ENCODE measurements at regions not wholly inside any gene's neighbourhood (a gene's known extent, or its start where the extent isn't known, plus 50 kb on each side); places are given as distances from the start of the nearest gene placed in this dataset.

DNA sequence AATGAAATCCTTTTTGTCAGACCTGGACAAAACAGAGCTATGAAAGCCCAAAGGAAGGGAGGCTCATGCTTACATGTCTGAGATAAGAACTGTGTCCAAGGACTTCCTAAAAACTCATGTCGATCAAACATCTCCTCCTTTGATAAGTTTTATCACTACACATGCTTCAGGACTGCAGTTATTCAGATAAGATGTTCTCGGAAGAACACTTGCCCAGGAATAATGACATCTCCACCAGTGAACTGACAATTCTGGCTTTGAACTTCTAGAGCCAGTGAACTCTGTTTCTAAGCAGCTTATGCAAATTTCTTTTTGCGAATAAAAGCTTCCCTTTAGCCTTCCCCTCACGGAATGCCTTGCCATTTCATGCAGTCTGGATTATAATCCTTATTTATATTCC lies 561.6 kb downstream of the TBC1D4 start (continued):
- TF ChIP-seq, protein P1, sequence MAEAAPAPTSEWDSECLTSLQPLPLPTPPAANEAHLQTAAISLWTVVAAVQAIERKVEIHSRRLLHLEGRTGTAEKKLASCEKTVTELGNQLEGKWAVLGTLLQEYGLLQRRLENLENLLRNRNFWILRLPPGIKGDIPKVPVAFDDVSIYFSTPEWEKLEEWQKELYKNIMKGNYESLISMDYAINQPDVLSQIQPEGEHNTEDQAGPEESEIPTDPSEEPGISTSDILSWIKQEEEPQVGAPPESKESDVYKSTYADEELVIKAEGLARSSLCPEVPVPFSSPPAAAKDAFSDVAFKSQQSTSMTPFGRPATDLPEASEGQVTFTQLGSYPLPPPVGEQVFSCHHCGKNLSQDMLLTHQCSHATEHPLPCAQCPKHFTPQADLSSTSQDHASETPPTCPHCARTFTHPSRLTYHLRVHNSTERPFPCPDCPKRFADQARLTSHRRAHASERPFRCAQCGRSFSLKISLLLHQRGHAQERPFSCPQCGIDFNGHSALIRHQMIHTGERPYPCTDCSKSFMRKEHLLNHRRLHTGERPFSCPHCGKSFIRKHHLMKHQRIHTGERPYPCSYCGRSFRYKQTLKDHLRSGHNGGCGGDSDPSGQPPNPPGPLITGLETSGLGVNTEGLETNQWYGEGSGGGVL (CRISPR knock-in tag; IDR thresholded peaks at IDR 0.05): no peak
- TF ChIP-seq, protein P2, sequence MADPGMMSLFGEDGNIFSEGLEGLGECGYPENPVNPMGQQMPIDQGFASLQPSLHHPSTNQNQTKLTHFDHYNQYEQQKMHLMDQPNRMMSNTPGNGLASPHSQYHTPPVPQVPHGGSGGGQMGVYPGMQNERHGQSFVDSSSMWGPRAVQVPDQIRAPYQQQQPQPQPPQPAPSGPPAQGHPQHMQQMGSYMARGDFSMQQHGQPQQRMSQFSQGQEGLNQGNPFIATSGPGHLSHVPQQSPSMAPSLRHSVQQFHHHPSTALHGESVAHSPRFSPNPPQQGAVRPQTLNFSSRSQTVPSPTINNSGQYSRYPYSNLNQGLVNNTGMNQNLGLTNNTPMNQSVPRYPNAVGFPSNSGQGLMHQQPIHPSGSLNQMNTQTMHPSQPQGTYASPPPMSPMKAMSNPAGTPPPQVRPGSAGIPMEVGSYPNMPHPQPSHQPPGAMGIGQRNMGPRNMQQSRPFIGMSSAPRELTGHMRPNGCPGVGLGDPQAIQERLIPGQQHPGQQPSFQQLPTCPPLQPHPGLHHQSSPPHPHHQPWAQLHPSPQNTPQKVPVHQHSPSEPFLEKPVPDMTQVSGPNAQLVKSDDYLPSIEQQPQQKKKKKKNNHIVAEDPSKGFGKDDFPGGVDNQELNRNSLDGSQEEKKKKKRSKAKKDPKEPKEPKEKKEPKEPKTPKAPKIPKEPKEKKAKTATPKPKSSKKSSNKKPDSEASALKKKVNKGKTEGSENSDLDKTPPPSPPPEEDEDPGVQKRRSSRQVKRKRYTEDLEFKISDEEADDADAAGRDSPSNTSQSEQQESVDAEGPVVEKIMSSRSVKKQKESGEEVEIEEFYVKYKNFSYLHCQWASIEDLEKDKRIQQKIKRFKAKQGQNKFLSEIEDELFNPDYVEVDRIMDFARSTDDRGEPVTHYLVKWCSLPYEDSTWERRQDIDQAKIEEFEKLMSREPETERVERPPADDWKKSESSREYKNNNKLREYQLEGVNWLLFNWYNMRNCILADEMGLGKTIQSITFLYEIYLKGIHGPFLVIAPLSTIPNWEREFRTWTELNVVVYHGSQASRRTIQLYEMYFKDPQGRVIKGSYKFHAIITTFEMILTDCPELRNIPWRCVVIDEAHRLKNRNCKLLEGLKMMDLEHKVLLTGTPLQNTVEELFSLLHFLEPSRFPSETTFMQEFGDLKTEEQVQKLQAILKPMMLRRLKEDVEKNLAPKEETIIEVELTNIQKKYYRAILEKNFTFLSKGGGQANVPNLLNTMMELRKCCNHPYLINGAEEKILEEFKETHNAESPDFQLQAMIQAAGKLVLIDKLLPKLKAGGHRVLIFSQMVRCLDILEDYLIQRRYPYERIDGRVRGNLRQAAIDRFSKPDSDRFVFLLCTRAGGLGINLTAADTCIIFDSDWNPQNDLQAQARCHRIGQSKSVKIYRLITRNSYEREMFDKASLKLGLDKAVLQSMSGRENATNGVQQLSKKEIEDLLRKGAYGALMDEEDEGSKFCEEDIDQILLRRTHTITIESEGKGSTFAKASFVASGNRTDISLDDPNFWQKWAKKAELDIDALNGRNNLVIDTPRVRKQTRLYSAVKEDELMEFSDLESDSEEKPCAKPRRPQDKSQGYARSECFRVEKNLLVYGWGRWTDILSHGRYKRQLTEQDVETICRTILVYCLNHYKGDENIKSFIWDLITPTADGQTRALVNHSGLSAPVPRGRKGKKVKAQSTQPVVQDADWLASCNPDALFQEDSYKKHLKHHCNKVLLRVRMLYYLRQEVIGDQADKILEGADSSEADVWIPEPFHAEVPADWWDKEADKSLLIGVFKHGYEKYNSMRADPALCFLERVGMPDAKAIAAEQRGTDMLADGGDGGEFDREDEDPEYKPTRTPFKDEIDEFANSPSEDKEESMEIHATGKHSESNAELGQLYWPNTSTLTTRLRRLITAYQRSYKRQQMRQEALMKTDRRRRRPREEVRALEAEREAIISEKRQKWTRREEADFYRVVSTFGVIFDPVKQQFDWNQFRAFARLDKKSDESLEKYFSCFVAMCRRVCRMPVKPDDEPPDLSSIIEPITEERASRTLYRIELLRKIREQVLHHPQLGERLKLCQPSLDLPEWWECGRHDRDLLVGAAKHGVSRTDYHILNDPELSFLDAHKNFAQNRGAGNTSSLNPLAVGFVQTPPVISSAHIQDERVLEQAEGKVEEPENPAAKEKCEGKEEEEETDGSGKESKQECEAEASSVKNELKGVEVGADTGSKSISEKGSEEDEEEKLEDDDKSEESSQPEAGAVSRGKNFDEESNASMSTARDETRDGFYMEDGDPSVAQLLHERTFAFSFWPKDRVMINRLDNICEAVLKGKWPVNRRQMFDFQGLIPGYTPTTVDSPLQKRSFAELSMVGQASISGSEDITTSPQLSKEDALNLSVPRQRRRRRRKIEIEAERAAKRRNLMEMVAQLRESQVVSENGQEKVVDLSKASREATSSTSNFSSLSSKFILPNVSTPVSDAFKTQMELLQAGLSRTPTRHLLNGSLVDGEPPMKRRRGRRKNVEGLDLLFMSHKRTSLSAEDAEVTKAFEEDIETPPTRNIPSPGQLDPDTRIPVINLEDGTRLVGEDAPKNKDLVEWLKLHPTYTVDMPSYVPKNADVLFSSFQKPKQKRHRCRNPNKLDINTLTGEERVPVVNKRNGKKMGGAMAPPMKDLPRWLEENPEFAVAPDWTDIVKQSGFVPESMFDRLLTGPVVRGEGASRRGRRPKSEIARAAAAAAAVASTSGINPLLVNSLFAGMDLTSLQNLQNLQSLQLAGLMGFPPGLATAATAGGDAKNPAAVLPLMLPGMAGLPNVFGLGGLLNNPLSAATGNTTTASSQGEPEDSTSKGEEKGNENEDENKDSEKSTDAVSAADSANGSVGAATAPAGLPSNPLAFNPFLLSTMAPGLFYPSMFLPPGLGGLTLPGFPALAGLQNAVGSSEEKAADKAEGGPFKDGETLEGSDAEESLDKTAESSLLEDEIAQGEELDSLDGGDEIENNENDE (IDR thresholded peaks at IDR 0.05; ENCODE audit: low read depth, low read length): no peak
- TF ChIP-seq NEUROD1 (IDR thresholded peaks at IDR 0.05; ENCODE audit: borderline replicate concordance, low read depth, low read length, partially characterized antibody) (peak; percentile 33), U2AF2 (optimal IDR thresholded peaks at IDR 0.05; ENCODE audit: low read depth, low read length) (no peak), PHF20 (IDR thresholded peaks at IDR 0.05; ENCODE audit: partially characterized antibody) (no peak), MTA2 (IDR thresholded peaks at IDR 0.05; ENCODE audit: low read depth) (peak; percentile 60), NFRKB (IDR thresholded peaks at IDR 0.05; ENCODE audit: low read depth) (peak; percentile 12; the same call in 1 of the 2 replicates), YBX1 (IDR thresholded peaks at IDR 0.05) (no peak), ZNF324 (CRISPR knock-in tag; IDR thresholded peaks at IDR 0.05) (no peak), PHB2 (IDR thresholded peaks at IDR 0.05; ENCODE audit: low read depth) (peak; percentile 53; the same call in 1 of the 2 replicates), MCM3 (IDR thresholded peaks at IDR 0.05) (no peak), RB1 (IDR thresholded peaks at IDR 0.05; ENCODE audit: low read depth) (no peak), MTA1 (IDR thresholded peaks at IDR 0.05; ENCODE audit: borderline replicate concordance) (peak; percentile 77; the same call in 1 of the 2 replicates), HCFC1 (IDR thresholded peaks at IDR 0.05; ENCODE audit: low read depth, low read length) (no peak), FOXP1 (CRISPR knock-in tag; IDR thresholded peaks at IDR 0.05) (no peak), ASH1L (IDR thresholded peaks at IDR 0.05; ENCODE audit: borderline replicate concordance, low read depth, partially characterized antibody) (no peak)
- TF ChIP-seq, protein P3, sequence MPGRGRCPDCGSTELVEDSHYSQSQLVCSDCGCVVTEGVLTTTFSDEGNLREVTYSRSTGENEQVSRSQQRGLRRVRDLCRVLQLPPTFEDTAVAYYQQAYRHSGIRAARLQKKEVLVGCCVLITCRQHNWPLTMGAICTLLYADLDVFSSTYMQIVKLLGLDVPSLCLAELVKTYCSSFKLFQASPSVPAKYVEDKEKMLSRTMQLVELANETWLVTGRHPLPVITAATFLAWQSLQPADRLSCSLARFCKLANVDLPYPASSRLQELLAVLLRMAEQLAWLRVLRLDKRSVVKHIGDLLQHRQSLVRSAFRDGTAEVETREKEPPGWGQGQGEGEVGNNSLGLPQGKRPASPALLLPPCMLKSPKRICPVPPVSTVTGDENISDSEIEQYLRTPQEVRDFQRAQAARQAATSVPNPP (IDR thresholded peaks at IDR 0.05; ENCODE audit: borderline replicate concordance, insufficient read depth, insufficient read length): no peak

Data from K562 (cell line).